PC-9 (cell line): ENCODE measurements at regions not wholly inside any gene's neighbourhood (a gene's known extent, or its start where the extent isn't known, plus 50 kb on each side); places are given as distances from the start of the nearest gene placed in this dataset.

ENCODE experiments used
- EZH2 ChIP-seq: fragments of 200-600 bp; sonication (generic); IDR thresholded peaks from 2 replicates; pipeline ENCODE4 v1.8.0; 2017; ENCODE audit warnings: antibody characterized with exemption, low read depth
- TF ChIP-seq, protein P1 (sequence below): fragments of 200-600 bp; sonication (generic); conservative IDR thresholded peaks from 2 replicates; pipeline ENCODE4 v1.6.1; 2017; ENCODE audit warnings: mixed run types, antibody characterized with exemption, mild to moderate bottlenecking, moderate library complexity

DNA sequence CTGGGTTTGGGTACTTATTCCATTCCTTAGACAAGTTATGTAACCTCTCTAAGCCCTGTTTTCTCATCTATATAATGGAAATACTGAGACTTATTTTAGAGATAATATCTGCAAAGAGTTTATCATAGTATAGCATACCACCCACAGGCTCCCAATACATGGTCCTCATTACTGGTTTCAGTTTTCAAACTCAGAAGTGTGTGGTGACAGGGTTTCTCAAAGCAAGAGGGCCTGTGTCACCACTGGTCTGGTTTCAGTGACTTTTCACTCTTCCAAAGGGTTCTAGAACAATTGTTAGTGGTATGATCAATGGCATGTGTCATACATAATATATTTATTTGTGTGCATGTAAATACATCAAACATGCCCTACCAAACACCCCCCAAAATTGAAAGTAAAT, 89.2 kb upstream of the BMPER start:
- TF ChIP-seq, protein P1, sequence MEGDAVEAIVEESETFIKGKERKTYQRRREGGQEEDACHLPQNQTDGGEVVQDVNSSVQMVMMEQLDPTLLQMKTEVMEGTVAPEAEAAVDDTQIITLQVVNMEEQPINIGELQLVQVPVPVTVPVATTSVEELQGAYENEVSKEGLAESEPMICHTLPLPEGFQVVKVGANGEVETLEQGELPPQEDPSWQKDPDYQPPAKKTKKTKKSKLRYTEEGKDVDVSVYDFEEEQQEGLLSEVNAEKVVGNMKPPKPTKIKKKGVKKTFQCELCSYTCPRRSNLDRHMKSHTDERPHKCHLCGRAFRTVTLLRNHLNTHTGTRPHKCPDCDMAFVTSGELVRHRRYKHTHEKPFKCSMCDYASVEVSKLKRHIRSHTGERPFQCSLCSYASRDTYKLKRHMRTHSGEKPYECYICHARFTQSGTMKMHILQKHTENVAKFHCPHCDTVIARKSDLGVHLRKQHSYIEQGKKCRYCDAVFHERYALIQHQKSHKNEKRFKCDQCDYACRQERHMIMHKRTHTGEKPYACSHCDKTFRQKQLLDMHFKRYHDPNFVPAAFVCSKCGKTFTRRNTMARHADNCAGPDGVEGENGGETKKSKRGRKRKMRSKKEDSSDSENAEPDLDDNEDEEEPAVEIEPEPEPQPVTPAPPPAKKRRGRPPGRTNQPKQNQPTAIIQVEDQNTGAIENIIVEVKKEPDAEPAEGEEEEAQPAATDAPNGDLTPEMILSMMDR, result no peak
- TF ChIP-seq EZH2, result no peak
